Activated naive CD4-positive, alpha-beta T cell treated with anti-CD3 and anti-CD28 coated beads, Interleukin-2, amount 10 ng/mL, durations not matched to agents 7 days and 5 days (primary cell): ENCODE measurements at regions not wholly inside any gene's neighbourhood (a gene's known extent, or its start where the extent isn't known, plus 50 kb on each side); places are given as distances from the start of the nearest gene placed in this dataset.

Source experiments
- CTCF ChIA-PET: fragments of 350-600 bp; sonication (Branson Sonifier 250); formaldehyde crosslinking; loops from one replicate; lab custom pipeline; 2021; ENCODE audit warnings: antibody characterized with exemption; lab: Charles Lee
- DNase-seq: peaks from one replicate; pipeline ENCODE4 v3.0.0-alpha.2; 2020
- H3K27ac Mint-ChIP-seq: one replicate; pipeline ENCODE4 v1.8.0; 2021; ENCODE audit warnings: mild to moderate bottlenecking, moderate library complexity, mixed read lengths
- H3K27me3 Mint-ChIP-seq: one replicate; pipeline ENCODE4 v1.8.0; 2021; ENCODE audit warnings: mild to moderate bottlenecking, mixed read lengths
- H3K36me3 Mint-ChIP-seq: one replicate; pipeline ENCODE4 v1.8.0; 2021; ENCODE audit warnings: mixed read lengths
- H3K4me1 Mint-ChIP-seq: one replicate; pipeline ENCODE4 v1.8.0; 2021; ENCODE audit warnings: mixed read lengths
- H3K4me3 Mint-ChIP-seq: one replicate; pipeline ENCODE4 v1.8.0; 2021; ENCODE audit warnings: mild to moderate bottlenecking, moderate library complexity, mixed read lengths
- H3K9me3 Mint-ChIP-seq: one replicate; pipeline ENCODE4 v1.8.0; 2021; ENCODE audit warnings: mixed read lengths

DNA sequence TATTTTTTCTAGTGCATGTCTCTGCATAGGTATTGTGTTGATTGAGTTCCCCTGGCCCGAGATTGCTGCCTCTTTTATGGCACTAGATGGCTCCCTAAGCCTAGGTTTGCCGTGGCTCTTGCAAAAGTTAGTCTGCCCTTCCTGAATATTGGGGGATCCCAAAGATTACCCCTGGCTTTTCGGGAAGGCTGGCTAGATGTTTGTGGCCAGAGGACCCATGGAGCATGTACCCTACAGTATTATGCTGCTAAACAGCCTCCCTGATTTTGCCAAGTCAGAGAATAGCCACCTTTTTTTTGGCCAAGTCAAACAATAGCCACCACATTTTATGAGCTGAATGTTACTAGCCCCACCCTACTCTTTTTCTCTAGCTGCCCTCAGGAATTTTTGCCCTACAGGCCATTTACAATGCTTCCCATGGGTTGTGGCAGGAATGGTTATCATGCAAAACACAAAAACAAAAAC lies 343.2 kb downstream of the OLFM3 start:
- no peak overlapping the region for H3K4me3 Mint-ChIP-seq
- H3K9me3 Mint-ChIP-seq, result peaks cover 2% of the 10 kb centered on the region
- CTCF ChIA-PET, result no interaction called here
- H3K27me3 Mint-ChIP-seq, result no peaks in the 10 kb centered on the region
- no peaks in the 10 kb centered on the region for H3K4me1 Mint-ChIP-seq
- no peaks in the 10 kb centered on the region for H3K36me3 Mint-ChIP-seq
- H3K27ac Mint-ChIP-seq, result no peak overlapping the region
- DNase-seq, result no peak

GRCh38 chr1:101664726-101665125 lies 332.0 kb downstream of the OLFM3 start:
- Mint-ChIP-seq H3K4me3 (no peak overlapping the region), H3K4me1 (no peaks in the 10 kb centered on the region)
- CTCF ChIA-PET, result interaction anchor here (0.9 kb wide), 1 partner anchor 11 kb away, joined by 7 read pairs; no protein-coding TSS in a partner anchor

DNA sequence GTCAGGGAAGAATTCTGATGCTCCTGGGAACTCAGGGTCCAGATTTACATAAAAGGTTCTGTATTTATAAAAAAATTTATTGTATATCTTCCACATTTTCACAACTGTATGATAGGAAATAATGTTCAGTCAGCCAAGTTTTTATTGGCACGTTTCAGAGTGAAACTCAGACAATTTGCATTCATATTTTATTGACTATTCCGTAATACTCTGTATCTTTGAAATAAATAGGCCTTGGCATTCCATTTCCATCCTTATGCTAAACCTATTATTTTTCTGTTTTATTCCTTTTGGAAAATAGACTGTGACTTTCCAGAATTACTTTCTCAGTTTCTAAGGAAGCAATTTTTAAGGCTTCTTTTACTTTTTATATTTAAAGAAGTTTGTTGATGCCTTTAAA lies 329.0 kb downstream of the OLFM3 start:
- H3K27ac Mint-ChIP-seq, result no peak overlapping the region
- H3K27me3 Mint-ChIP-seq, result no peaks in the 10 kb centered on the region
- H3K36me3 Mint-ChIP-seq, result no peaks in the 10 kb centered on the region
- DNase-seq, result no peak
- H3K4me1 Mint-ChIP-seq, result no peaks in the 10 kb centered on the region
- peaks cover 4% of the 10 kb centered on the region for H3K9me3 Mint-ChIP-seq
- CTCF ChIA-PET, result no interaction called here
- no peak overlapping the region for H3K4me3 Mint-ChIP-seq

More at GRCh38 chr1:101664726-101665125, 332.0 kb downstream of the OLFM3 start:
- H3K36me3 Mint-ChIP-seq, result no peaks in the 10 kb centered on the region
- no peak for DNase-seq
- H3K27ac Mint-ChIP-seq, result peak overlapping the region; percentile 17
- no peaks in the 10 kb centered on the region for H3K27me3 Mint-ChIP-seq
- H3K9me3 Mint-ChIP-seq, result peaks cover 4% of the 10 kb centered on the region

- H3K27ac Mint-ChIP-seq, result no peak overlapping the region
- H3K9me3 Mint-ChIP-seq, result no peaks in the 10 kb centered on the region
- DNase-seq, result no peak
- H3K27me3 Mint-ChIP-seq, result no peaks in the 10 kb centered on the region
- no peaks in the 10 kb centered on the region for H3K4me1 Mint-ChIP-seq
- no peaks in the 10 kb centered on the region for H3K36me3 Mint-ChIP-seq
- CTCF ChIA-PET, result interaction anchor here (1.9 kb wide), 1 partner anchor 12 kb away, joined by 5 read pairs; no protein-coding TSS in a partner anchor
- H3K4me3 Mint-ChIP-seq, result no peak overlapping the region
Observed at GRCh38 chr1:101683136-101683535, 313.6 kb downstream of the OLFM3 start.

DNA sequence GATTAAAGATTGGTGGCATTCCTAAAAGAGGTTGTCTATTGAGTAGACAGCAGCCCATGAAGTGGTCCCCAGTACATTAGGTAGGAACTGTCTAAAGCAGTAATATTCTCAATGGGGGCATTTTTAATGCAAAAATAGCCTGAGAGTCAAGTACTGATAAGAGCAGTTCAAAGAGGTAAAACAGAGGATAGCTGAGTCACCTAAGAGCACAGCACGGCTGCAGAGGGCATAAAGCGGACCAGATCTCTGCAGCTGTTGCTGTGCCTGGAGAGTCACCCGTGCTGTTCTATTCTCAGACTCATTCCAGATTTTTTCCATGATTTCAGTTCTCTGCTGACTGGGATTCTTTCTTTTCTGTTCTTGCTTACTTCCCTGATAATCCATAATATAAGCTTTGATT lies 313.2 kb downstream of the OLFM3 start:
- no peak for DNase-seq
- H3K27me3 Mint-ChIP-seq, result no peaks in the 10 kb centered on the region
- no peak overlapping the region for H3K4me3 Mint-ChIP-seq
- H3K27ac Mint-ChIP-seq, result no peak overlapping the region
- CTCF ChIA-PET, result interaction anchor here (1.9 kb wide), 1 partner anchor 12 kb away, joined by 5 read pairs; no protein-coding TSS in a partner anchor
- no peaks in the 10 kb centered on the region for H3K9me3 Mint-ChIP-seq
- H3K4me1 Mint-ChIP-seq, result no peaks in the 10 kb centered on the region
- no peaks in the 10 kb centered on the region for H3K36me3 Mint-ChIP-seq

DNA sequence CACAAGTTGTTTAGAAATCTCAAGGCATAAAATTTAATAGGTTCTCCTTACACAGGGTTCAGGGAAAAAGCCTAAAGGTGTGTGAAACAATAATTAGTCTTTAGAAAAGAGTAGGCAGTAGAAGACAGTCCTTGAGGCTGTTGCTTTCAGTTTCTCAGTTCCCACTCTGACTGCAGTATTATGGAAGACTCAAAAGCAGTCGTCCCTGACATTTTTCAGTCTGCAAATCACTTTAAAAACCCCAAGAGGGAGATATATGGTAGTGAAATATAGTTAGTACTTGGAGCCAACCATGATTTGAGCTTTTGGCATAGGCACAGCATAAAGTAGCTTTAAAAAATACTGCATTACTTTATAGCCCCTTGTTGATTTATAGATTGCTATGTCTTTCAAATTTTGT lies 299.7 kb downstream of the OLFM3 start:
- H3K4me1 Mint-ChIP-seq, result no peaks in the 10 kb centered on the region
- H3K27ac Mint-ChIP-seq, result no peak overlapping the region
- DNase-seq, result no peak
- H3K36me3 Mint-ChIP-seq, result no peaks in the 10 kb centered on the region
- CTCF ChIA-PET, result no interaction called here
- H3K4me3 Mint-ChIP-seq, result no peak overlapping the region
- no peaks in the 10 kb centered on the region for H3K9me3 Mint-ChIP-seq
- H3K27me3 Mint-ChIP-seq, result no peaks in the 10 kb centered on the region

GRCh38 chr1:101698681-101699080 lies 298.0 kb downstream of the OLFM3 start:
- DNase-seq, result no peak
- CTCF ChIA-PET, result no interaction called here
- Mint-ChIP-seq H3K27ac (no peak overlapping the region), H3K27me3 (no peaks in the 10 kb centered on the region), H3K4me1 (no peaks in the 10 kb centered on the region), H3K9me3 (no peaks in the 10 kb centered on the region), H3K36me3 (no peaks in the 10 kb centered on the region), H3K4me3 (no peak overlapping the region)

GRCh38 chr1:101704895-101705294 lies 291.8 kb downstream of the OLFM3 start:
- no peak for DNase-seq
- H3K4me1 Mint-ChIP-seq, result no peaks in the 10 kb centered on the region
- no peaks in the 10 kb centered on the region for H3K36me3 Mint-ChIP-seq
- H3K27me3 Mint-ChIP-seq, result no peaks in the 10 kb centered on the region
- no peak overlapping the region for H3K4me3 Mint-ChIP-seq
- CTCF ChIA-PET, result no interaction called here
- no peaks in the 10 kb centered on the region for H3K9me3 Mint-ChIP-seq
- no peak overlapping the region for H3K27ac Mint-ChIP-seq

DNA sequence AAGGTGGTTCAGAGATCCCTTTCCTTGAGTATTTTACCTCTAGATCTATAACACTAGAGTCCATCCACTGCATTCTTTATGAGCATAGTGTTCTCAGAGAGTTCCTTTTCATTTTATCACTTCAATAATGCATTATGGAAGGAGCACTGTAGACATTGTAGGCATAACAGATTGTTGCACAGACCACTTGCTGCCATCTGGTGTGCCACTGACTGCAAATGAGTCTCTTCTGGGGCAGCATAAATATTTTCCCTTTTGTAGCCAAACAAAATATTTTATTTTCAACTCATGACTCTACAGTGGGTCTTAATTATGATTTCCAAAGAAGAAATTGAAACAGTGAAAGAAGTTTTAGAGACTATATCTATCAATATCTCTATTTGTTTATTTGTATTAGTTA lies 290.4 kb downstream of the OLFM3 start:
- CTCF ChIA-PET, result no interaction called here
- H3K9me3 Mint-ChIP-seq, result no peaks in the 10 kb centered on the region

DNA sequence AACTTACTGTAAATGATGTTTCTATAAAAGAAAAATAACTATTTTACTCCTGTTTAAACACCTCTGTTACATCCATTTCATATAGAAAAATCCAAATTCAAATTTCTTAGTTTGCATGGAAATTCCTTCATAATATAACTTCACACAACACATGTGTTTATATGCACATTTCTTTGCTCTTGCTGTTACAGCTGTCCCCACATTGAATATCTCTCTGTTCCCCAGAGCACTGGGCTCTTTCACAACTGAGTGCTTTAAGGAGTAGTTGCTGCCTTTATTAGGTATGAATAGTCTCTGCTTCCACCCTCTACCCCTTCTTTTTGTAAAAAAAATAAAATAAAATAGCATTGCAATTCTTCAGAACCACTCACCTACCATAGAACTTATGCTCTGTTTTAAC lies 287.0 kb downstream of the OLFM3 start:
- Mint-ChIP-seq H3K27me3 (no peaks in the 10 kb centered on the region), H3K9me3 (no peaks in the 10 kb centered on the region), H3K4me3 (no peak overlapping the region), H3K36me3 (no peaks in the 10 kb centered on the region), H3K27ac (no peak overlapping the region), H3K4me1 (no peaks in the 10 kb centered on the region)
- CTCF ChIA-PET, result no interaction called here
- DNase-seq, result no peak

More for the DNA sequence above, 290.4 kb downstream of the OLFM3 start:
- DNase-seq, result no peak
- Mint-ChIP-seq H3K4me3 (no peak overlapping the region), H3K27me3 (no peaks in the 10 kb centered on the region), H3K27ac (no peak overlapping the region), H3K4me1 (no peaks in the 10 kb centered on the region), H3K36me3 (no peaks in the 10 kb centered on the region)

- Mint-ChIP-seq H3K27ac (no peak overlapping the region), H3K9me3 (no peaks in the 10 kb centered on the region), H3K27me3 (no peaks in the 10 kb centered on the region), H3K4me3 (no peak overlapping the region), H3K4me1 (no peaks in the 10 kb centered on the region), H3K36me3 (no peaks in the 10 kb centered on the region)
- DNase-seq, result no peak
- CTCF ChIA-PET, result no interaction called here
Observed at GRCh38 chr1:101713760-101714159, 283.0 kb downstream of the OLFM3 start.

- DNase-seq, result no peak
- CTCF ChIA-PET, result no interaction called here
- Mint-ChIP-seq H3K36me3 (no peaks in the 10 kb centered on the region), H3K27ac (no peak overlapping the region), H3K27me3 (no peaks in the 10 kb centered on the region), H3K9me3 (no peaks in the 10 kb centered on the region), H3K4me1 (no peaks in the 10 kb centered on the region), H3K4me3 (no peak overlapping the region)
Observed at GRCh38 chr1:101723415-101723814, 273.3 kb downstream of the OLFM3 start.

GRCh38 chr1:101728029-101728428 lies 268.7 kb downstream of the OLFM3 start:
- Mint-ChIP-seq H3K36me3 (no peaks in the 10 kb centered on the region), H3K9me3 (no peaks in the 10 kb centered on the region), H3K4me1 (no peaks in the 10 kb centered on the region), H3K4me3 (no peak overlapping the region), H3K27me3 (no peaks in the 10 kb centered on the region), H3K27ac (no peak overlapping the region)
- CTCF ChIA-PET, result no interaction called here
- no peak for DNase-seq

DNA sequence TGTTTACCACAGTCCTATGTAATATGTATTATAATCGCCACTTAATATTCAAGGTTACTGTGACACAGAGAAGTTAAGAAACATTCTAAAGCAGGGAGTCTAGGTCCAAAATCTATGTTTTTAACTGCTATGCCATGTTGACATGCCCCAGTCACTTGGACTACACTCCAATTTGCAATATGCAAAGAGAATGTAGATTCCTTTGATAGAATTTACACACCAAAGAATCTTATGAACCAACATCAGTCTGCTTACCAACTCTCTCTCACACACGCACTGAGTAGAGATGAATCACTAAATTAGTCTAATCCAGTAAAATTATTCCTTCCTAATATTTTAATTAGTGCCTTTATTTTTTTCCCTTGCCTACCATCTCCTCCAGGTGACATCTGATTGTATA lies 266.2 kb downstream of the OLFM3 start:
- H3K27ac Mint-ChIP-seq, result no peak overlapping the region
- no peaks in the 10 kb centered on the region for H3K27me3 Mint-ChIP-seq
- no peak overlapping the region for H3K4me3 Mint-ChIP-seq
- CTCF ChIA-PET, result no interaction called here
- H3K36me3 Mint-ChIP-seq, result no peaks in the 10 kb centered on the region
- no peaks in the 10 kb centered on the region for H3K4me1 Mint-ChIP-seq
- H3K9me3 Mint-ChIP-seq, result no peaks in the 10 kb centered on the region
- DNase-seq, result no peak

DNA sequence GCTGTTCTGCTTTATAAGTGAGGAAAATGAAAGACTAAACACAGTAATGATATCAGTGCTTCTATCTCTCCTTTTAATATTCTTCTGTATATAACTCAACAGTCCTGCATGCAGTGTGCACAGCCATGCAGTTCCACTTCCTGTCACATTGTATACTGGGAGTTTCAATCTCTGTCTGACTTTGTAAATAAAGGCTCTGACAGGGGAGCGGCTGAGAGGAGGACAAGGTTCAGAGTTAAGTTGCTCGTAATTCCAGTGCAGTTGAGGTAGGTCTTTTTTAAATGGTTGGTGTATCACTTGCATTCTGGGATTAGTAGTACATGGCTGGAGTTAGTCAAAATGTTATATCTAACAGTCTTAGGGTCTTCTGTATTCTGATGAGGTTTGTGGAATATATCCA lies 264.5 kb downstream of the OLFM3 start:
- no peaks in the 10 kb centered on the region for H3K9me3 Mint-ChIP-seq
- H3K27ac Mint-ChIP-seq, result no peak overlapping the region
- H3K4me1 Mint-ChIP-seq, result no peaks in the 10 kb centered on the region
- DNase-seq, result no peak
- H3K36me3 Mint-ChIP-seq, result no peaks in the 10 kb centered on the region
- CTCF ChIA-PET, result no interaction called here
- no peaks in the 10 kb centered on the region for H3K27me3 Mint-ChIP-seq
- H3K4me3 Mint-ChIP-seq, result no peak overlapping the region

DNA sequence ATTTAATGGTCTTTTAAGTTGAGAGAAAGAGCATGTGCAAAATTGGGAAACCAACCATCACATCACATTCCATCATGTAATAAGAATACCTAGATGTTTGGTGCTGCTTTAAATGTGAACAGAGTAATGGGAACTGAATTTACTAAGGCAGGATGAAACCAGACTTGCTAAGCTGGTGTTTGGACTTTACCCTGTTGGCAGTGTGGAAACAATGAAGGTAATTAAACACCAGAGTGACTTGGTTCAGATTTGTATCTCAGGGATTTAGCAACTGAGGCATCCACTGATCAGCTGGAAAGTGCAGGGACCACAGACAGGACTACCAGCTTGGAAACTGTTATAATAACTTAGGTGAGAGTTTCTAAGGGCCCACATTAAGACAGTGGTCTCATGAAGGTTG lies 263.4 kb downstream of the OLFM3 start:
- Mint-ChIP-seq H3K27me3 (no peaks in the 10 kb centered on the region), H3K27ac (no peak overlapping the region), H3K9me3 (no peaks in the 10 kb centered on the region), H3K36me3 (no peaks in the 10 kb centered on the region), H3K4me1 (no peaks in the 10 kb centered on the region), H3K4me3 (no peak overlapping the region)
- DNase-seq, result no peak
- CTCF ChIA-PET, result no interaction called here
